HCT116 (cell line): ENCODE measurements at regions not wholly inside any gene's neighbourhood (a gene's known extent, or its start where the extent isn't known, plus 50 kb on each side); places are given as distances from the start of the nearest gene placed in this dataset.

ENCODE experiments used
- ATAC-seq: fragments of 200-7000 bp; cut with Tn5 transposase; 2 replicates; pipeline ENCODE4 v1.9.1; 2020; ENCODE audit warnings: mild to moderate bottlenecking, moderate library complexity
- BruUV-seq: library from RNA; stranded (reverse); fragments of 400-500 nt; replicated peaks from 2 replicates; lab custom pipeline; 2021; lab: Mats Ljungman, UMichigan
- CTCF ChIA-PET: fragments of 300-600 bp; sonication (Branson Sonifier 250); formaldehyde crosslinking; loops from one replicate; lab custom pipeline; 2021; ENCODE audit warnings: antibody characterized with exemption; lab: Charles Lee
- POLR2A ChIA-PET: fragments of 300-600, 350-600 bp; sonication (Branson Sonifier 250); formaldehyde crosslinking; loops from one replicate; lab custom pipeline; 2021; ENCODE audit warnings: antibody characterized with exemption; lab: Charles Lee
- RAD21 ChIA-PET, 2 experiments: fragments of 300-600 bp; sonication (Branson Sonifier 250); formaldehyde crosslinking; loops; one replicate each; lab custom pipeline; 2023; ENCODE audit warnings: low total read pairs in 2 of 2; ENCODE audit not compliant: uncharacterized antibody in 2 of 2, unreplicated experiment in 2 of 2, low non-redundant PET in 1 of 2; lab: Charles Lee
- DNase-seq: peaks from one replicate; pipeline ENCODE4 v3.0.0-alpha.2; 2010; ENCODE audit warnings: low read depth, low spot score
- H2AFZ ChIP-seq: fragments of 200-600 bp; shearing (Covaris generic), sonication (generic); 2 replicates; pipeline ENCODE4 v1.6.1; 2017; ENCODE audit warnings: low read depth, mixed run types, mixed read lengths, antibody characterized with exemption, low read length; ENCODE audit not compliant: poor library complexity, severe bottlenecking
- H3K27ac ChIP-seq: 2 replicates; pipeline ENCODE4 v1.5.1; 2012; ENCODE audit warnings: low read depth, low read length
- H3K27me3 ChIP-seq: fragments of 200-600 bp; sonication (generic); 2 replicates; pipeline ENCODE4 v1.6.1; 2016; ENCODE audit warnings: mixed run types, low read length, mixed read lengths; ENCODE audit not compliant: insufficient read depth
- H3K36me3 ChIP-seq, 2 experiments: fragments of 200-500 bp in 1 of 2; fragments of 200-600 bp in 1 of 2; sonication (Bioruptor generic) in 1 of 2; sonication (generic) in 1 of 2; 2 replicates each; pipeline versions ENCODE4 v1.5.1 to v1.6.1; 2014 to 2016; ENCODE audit warnings: low read length in 2 of 2, inconsistent platforms in 1 of 2, mixed read lengths in 1 of 2, mixed run types in 1 of 2; ENCODE audit not compliant: insufficient read depth in 2 of 2, control insufficient read depth in 1 of 2
- H3K4me1 ChIP-seq, 2 experiments: fragments of 200-600 bp in 1 of 2; sonication (generic) in 1 of 2; 2 replicates each; pipeline versions ENCODE4 v1.5.1 to v1.6.1; 2012 to 2017; ENCODE audit warnings: low read length in 2 of 2, inconsistent platforms in 1 of 2, mild to moderate bottlenecking in 1 of 2, mixed read lengths in 1 of 2, mixed run types in 1 of 2, moderate library complexity in 1 of 2; ENCODE audit not compliant: insufficient read depth in 2 of 2, control insufficient read depth in 1 of 2
- H3K4me2 ChIP-seq: fragments of 200-600 bp; sonication (generic); 2 replicates; pipeline ENCODE4 v1.6.1; 2017; ENCODE audit warnings: mixed run types, low read length, mixed read lengths
- H3K4me3 ChIP-seq, 2 experiments: fragments of 200-600 bp in 1 of 2; sonication (generic) in 1 of 2; replicated peaks in 1 of 2; 2 replicates each; pipeline ENCODE4 v1.5.1; 2011 to 2016; ENCODE audit warnings: low read length in 2 of 2, control low read depth in 1 of 2, low read depth in 1 of 2, mild to moderate bottlenecking in 1 of 2, mixed read lengths in 1 of 2, mixed run types in 1 of 2
- H3K79me2 ChIP-seq: fragments of 200-600 bp; sonication (generic); 2 replicates; pipeline ENCODE4 v1.6.1; 2017; ENCODE audit warnings: mild to moderate bottlenecking, mixed run types, low read length, moderate library complexity, mixed read lengths; ENCODE audit not compliant: insufficient read depth
- H3K9ac ChIP-seq: fragments of 200-600 bp; sonication (generic); 2 replicates; pipeline ENCODE4 v1.6.1; 2016; ENCODE audit warnings: low read length, mixed read lengths
- H3K9me2 ChIP-seq: fragments of 200-600 bp; sonication (generic), shearing (Covaris generic); 2 replicates; pipeline ENCODE4 v1.6.1; 2017; ENCODE audit warnings: mixed run types, mild to moderate bottlenecking, moderate library complexity; ENCODE audit not compliant: insufficient read depth
- H3K9me3 ChIP-seq, 2 experiments: fragments of 200-500 bp in 1 of 2; fragments of 200-600 bp in 1 of 2; sonication (Bioruptor generic) in 1 of 2; sonication (generic) in 1 of 2; 2 replicates each; pipeline ENCODE4 v1.6.1; 2014 to 2017; ENCODE audit warnings: low read length in 2 of 2, mixed read lengths in 2 of 2, inconsistent platforms in 1 of 2, low read depth in 1 of 2, mild to moderate bottlenecking in 1 of 2, mixed run types in 1 of 2, moderate library complexity in 1 of 2; ENCODE audit not compliant: control insufficient read depth in 1 of 2, insufficient read depth in 1 of 2
- H4K20me1 ChIP-seq: fragments of 200-600 bp; sonication (generic), shearing (Covaris generic); 2 replicates; pipeline ENCODE4 v1.6.1; 2017; ENCODE audit warnings: mixed run types, mild to moderate bottlenecking, moderate library complexity; ENCODE audit not compliant: insufficient read depth
- CBX3 ChIP-seq: IDR thresholded peaks from 2 replicates; pipeline ENCODE4 v1.6.1; 2012; ENCODE audit warnings: low read depth
- CEBPB ChIP-seq: IDR thresholded peaks from 2 replicates; pipeline ENCODE4 v1.6.1; 2012; ENCODE audit warnings: low read depth
- EGR1 ChIP-seq: IDR thresholded peaks from 2 replicates; pipeline ENCODE4 v1.6.1; 2012; ENCODE audit warnings: low read depth
- ELF1 ChIP-seq: IDR thresholded peaks from 2 replicates; pipeline ENCODE4 v1.6.1; 2012; ENCODE audit warnings: low read depth, borderline replicate concordance
- EZH2 ChIP-seq: fragments of 200-600 bp; sonication (generic); IDR thresholded peaks from 2 replicates; pipeline ENCODE4 v1.6.1; 2017; ENCODE audit warnings: antibody characterized with exemption, mixed run types
- EZH2phosphoT487 ChIP-seq: fragments of 200-600 bp; IDR thresholded peaks from 2 replicates; pipeline ENCODE4 v1.6.1; 2018; ENCODE audit warnings: antibody characterized with exemption, borderline replicate concordance
- JUND ChIP-seq: IDR thresholded peaks from 2 replicates; pipeline ENCODE4 v1.6.1; 2012
- POLR2A ChIP-seq: IDR thresholded peaks from 2 replicates; pipeline ENCODE4 v1.7.0; 2011; ENCODE audit warnings: borderline replicate concordance; ENCODE audit not compliant: insufficient read depth, insufficient read length; ENCODE audit errors: extremely low read depth
- POLR2AphosphoS5 ChIP-seq: IDR thresholded peaks from 2 replicates; pipeline ENCODE4 v1.6.1; 2011; ENCODE audit warnings: mild to moderate bottlenecking, low read depth, low read length, moderate library complexity
- RAD21 ChIP-seq: IDR thresholded peaks from 2 replicates; pipeline ENCODE4 v1.6.1; 2012; ENCODE audit warnings: low read depth, mild to moderate bottlenecking
- SIN3A ChIP-seq: IDR thresholded peaks from 2 replicates; pipeline ENCODE4 v1.6.1; 2012; ENCODE audit warnings: low read depth
- SP1 ChIP-seq: IDR thresholded peaks from 2 replicates; pipeline ENCODE4 v1.6.1; 2012; ENCODE audit warnings: low read depth
- SRF ChIP-seq: IDR thresholded peaks from 2 replicates; pipeline ENCODE4 v1.6.1; 2012; ENCODE audit warnings: low read depth
- TCF7L2 ChIP-seq: IDR thresholded peaks from 2 replicates; pipeline ENCODE4 v1.7.0; 2011; ENCODE audit warnings: borderline replicate concordance, inconsistent platforms; ENCODE audit not compliant: insufficient read depth, insufficient read length; ENCODE audit errors: extremely low read depth
- ZNF274 ChIP-seq: fragments of 200-500 bp; sonication (Bioruptor generic); IDR thresholded peaks from 2 replicates; pipeline ENCODE4 v1.6.1; 2014; ENCODE audit warnings: mild to moderate bottlenecking, low read depth, low read length, inconsistent platforms
- intact Hi-C: fragments of 100-400 bp; cut with micrococcal nuclease; formaldehyde crosslinking; loops from 2 replicates; pipeline ENCODE4 v1.10.0; 2022
- TF ChIP-seq, protein P1 (sequence below): IDR thresholded peaks from 2 replicates; pipeline ENCODE4 v1.6.1; 2011; ENCODE audit warnings: mild to moderate bottlenecking, low read length, moderate library complexity; ENCODE audit not compliant: insufficient replicate concordance; ENCODE audit errors: extremely low read depth
- TF ChIP-seq, protein P2 (sequence below): IDR thresholded peaks from 2 replicates; pipeline ENCODE4 v1.6.1; 2012
- TF ChIP-seq, protein P3 (sequence below): IDR thresholded peaks from 2 replicates; pipeline ENCODE4 v1.6.1; 2012; ENCODE audit warnings: low read depth
- TF ChIP-seq, protein P4 (sequence below): IDR thresholded peaks from 2 replicates; pipeline ENCODE4 v1.6.1; 2012
- TF ChIP-seq, protein P5 (sequence below), 3 experiments: fragments of 200-600 bp in 1 of 3; sonication (generic) in 1 of 3; IDR thresholded peaks in 2 of 3; conservative IDR thresholded peaks in 1 of 3; 2 replicates each; pipeline ENCODE4 v1.5.1; 2012 to 2017; ENCODE audit warnings: low read depth in 2 of 3, low read length in 2 of 3, antibody characterized with exemption in 1 of 3, borderline replicate concordance in 1 of 3, control low read depth in 1 of 3, mild to moderate bottlenecking in 1 of 3, mixed read lengths in 1 of 3, mixed run types in 1 of 3, moderate library complexity in 1 of 3; ENCODE audit not compliant: insufficient read depth in 1 of 3

DNA sequence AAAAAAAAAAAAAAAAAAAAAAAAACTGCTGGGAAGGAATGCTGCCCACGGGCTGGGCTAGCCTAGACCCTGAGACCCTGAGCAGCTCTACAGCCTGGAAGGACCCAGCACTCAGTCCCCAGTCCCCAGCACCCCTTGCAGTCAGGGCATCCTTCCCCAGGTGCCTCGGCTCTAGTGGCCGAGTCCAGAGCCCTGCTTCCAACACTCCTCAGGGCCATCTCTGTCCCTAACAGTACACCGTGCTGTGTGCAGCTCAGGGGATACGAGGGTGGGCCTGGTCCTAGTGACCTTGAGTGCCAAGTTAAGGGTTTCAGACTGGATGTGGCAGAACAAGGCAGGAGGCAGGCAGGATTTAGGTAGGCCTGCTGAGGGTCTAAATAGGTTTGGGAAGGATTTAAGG lies 50.2 kb upstream of the LRP8 start:
- ChIA-PET POLR2A (no interaction called here), CTCF (no interaction called here)

More for the DNA sequence above, 50.2 kb upstream of the LRP8 start:
- Histone ChIP-seq H3K79me2 (no peaks in the 10 kb centered on the region), H3K9me2 (no peaks in the 10 kb centered on the region), H3K4me3 (no peak overlapping the region), H3K27ac (no peak overlapping the region), H3K36me3 (no peaks in the 10 kb centered on the region), H3K4me1 (peaks cover 6 to 23% of the 10 kb centered on the region in 2 experiments; a peak in 3 of 4 replicates), H3K9ac (no peak overlapping the region), H4K20me1 (no peaks in the 10 kb centered on the region), H3K9me3 (no peaks in the 10 kb centered on the region), H3K27me3 (no peaks in the 10 kb centered on the region), H2AFZ (no peak overlapping the region), H3K4me2 (no peak overlapping the region)
- BruUV-seq, result no TSS peak
- DNase-seq (no peak), ATAC-seq (no peak)
- RAD21 ChIA-PET, result no interaction called here
- intact Hi-C loops, result no loop called here
- TF ChIP-seq, protein P1, sequence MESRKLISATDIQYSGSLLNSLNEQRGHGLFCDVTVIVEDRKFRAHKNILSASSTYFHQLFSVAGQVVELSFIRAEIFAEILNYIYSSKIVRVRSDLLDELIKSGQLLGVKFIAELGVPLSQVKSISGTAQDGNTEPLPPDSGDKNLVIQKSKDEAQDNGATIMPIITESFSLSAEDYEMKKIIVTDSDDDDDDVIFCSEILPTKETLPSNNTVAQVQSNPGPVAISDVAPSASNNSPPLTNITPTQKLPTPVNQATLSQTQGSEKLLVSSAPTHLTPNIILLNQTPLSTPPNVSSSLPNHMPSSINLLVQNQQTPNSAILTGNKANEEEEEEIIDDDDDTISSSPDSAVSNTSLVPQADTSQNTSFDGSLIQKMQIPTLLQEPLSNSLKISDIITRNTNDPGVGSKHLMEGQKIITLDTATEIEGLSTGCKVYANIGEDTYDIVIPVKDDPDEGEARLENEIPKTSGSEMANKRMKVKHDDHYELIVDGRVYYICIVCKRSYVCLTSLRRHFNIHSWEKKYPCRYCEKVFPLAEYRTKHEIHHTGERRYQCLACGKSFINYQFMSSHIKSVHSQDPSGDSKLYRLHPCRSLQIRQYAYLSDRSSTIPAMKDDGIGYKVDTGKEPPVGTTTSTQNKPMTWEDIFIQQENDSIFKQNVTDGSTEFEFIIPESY, result no peak
- TF ChIP-seq TCF7L2, result no peak
- TF ChIP-seq EGR1, result no peak
- TF ChIP-seq RAD21, result no peak
- TF ChIP-seq POLR2A, result no peak
- no peak for TF ChIP-seq POLR2AphosphoS5
- no peak for TF ChIP-seq CBX3
- no peak for TF ChIP-seq ZNF274
- TF ChIP-seq ELF1, result no peak
- no peak for TF ChIP-seq SP1
- TF ChIP-seq JUND, result no peak
- no peak for TF ChIP-seq CEBPB
- TF ChIP-seq SIN3A, result no peak
- TF ChIP-seq, protein P2, sequence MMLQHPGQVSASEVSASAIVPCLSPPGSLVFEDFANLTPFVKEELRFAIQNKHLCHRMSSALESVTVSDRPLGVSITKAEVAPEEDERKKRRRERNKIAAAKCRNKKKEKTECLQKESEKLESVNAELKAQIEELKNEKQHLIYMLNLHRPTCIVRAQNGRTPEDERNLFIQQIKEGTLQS, result no peak
- TF ChIP-seq EZH2, result no peak
- TF ChIP-seq, protein P3, sequence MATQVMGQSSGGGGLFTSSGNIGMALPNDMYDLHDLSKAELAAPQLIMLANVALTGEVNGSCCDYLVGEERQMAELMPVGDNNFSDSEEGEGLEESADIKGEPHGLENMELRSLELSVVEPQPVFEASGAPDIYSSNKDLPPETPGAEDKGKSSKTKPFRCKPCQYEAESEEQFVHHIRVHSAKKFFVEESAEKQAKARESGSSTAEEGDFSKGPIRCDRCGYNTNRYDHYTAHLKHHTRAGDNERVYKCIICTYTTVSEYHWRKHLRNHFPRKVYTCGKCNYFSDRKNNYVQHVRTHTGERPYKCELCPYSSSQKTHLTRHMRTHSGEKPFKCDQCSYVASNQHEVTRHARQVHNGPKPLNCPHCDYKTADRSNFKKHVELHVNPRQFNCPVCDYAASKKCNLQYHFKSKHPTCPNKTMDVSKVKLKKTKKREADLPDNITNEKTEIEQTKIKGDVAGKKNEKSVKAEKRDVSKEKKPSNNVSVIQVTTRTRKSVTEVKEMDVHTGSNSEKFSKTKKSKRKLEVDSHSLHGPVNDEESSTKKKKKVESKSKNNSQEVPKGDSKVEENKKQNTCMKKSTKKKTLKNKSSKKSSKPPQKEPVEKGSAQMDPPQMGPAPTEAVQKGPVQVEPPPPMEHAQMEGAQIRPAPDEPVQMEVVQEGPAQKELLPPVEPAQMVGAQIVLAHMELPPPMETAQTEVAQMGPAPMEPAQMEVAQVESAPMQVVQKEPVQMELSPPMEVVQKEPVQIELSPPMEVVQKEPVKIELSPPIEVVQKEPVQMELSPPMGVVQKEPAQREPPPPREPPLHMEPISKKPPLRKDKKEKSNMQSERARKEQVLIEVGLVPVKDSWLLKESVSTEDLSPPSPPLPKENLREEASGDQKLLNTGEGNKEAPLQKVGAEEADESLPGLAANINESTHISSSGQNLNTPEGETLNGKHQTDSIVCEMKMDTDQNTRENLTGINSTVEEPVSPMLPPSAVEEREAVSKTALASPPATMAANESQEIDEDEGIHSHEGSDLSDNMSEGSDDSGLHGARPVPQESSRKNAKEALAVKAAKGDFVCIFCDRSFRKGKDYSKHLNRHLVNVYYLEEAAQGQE, result no peak
- TF ChIP-seq, protein P4, sequence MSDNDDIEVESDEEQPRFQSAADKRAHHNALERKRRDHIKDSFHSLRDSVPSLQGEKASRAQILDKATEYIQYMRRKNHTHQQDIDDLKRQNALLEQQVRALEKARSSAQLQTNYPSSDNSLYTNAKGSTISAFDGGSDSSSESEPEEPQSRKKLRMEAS, result no peak
- no peak for TF ChIP-seq SRF
- TF ChIP-seq, protein P5, sequence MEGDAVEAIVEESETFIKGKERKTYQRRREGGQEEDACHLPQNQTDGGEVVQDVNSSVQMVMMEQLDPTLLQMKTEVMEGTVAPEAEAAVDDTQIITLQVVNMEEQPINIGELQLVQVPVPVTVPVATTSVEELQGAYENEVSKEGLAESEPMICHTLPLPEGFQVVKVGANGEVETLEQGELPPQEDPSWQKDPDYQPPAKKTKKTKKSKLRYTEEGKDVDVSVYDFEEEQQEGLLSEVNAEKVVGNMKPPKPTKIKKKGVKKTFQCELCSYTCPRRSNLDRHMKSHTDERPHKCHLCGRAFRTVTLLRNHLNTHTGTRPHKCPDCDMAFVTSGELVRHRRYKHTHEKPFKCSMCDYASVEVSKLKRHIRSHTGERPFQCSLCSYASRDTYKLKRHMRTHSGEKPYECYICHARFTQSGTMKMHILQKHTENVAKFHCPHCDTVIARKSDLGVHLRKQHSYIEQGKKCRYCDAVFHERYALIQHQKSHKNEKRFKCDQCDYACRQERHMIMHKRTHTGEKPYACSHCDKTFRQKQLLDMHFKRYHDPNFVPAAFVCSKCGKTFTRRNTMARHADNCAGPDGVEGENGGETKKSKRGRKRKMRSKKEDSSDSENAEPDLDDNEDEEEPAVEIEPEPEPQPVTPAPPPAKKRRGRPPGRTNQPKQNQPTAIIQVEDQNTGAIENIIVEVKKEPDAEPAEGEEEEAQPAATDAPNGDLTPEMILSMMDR (IDR thresholded peaks at IDR 0.05 in 2 of 3, conservative IDR thresholded peaks at IDR 0.05 in 1 of 3; ENCODE audit: borderline replicate concordance in 1 of 3, insufficient read depth in 1 of 3, low read depth in 2 of 3, low read length in 2 of 3), result no peak
- no peak for TF ChIP-seq EZH2phosphoT487
